Keratinocyte (primary cell): ENCODE measurements at regions not wholly inside any gene's neighbourhood (a gene's known extent, or its start where the extent isn't known, plus 50 kb on each side); places are given as distances from the start of the nearest gene placed in this dataset.

ENCODE experiments used
- DNase-seq: peaks from one replicate; pipeline ENCODE4 v3.0.0-alpha.2; 2011; ENCODE audit warnings: low read depth, missing footprints, low spot score
- FAIRE-seq: peaks from 2 replicates; lab custom pipeline; 2011; peaks lifted over from hg19 to GRCh38; lab: Jason Lieb, UNC
- H2AFZ ChIP-seq: 2 replicates; pipeline ENCODE4 v1.6.0; 2012; ENCODE audit warnings: low read length, control low read depth, inconsistent platforms; ENCODE audit not compliant: control insufficient read depth
- H3K27ac ChIP-seq: 2 replicates; pipeline ENCODE4 v1.5.1; 2011; ENCODE audit warnings: low read length; ENCODE audit not compliant: control insufficient read depth, insufficient read depth
- H3K27me3 ChIP-seq: 3 replicates; pipeline ENCODE4 v1.6.0; 2011; ENCODE audit warnings: low read length; ENCODE audit not compliant: control insufficient read depth, insufficient read depth; ENCODE audit errors: extremely low read depth
- H3K36me3 ChIP-seq, 2 experiments: 2 replicates in 1 of 2; 3 replicates in 1 of 2; pipeline ENCODE4 v1.5.1; 2011; ENCODE audit warnings: low read length in 2 of 2, mild to moderate bottlenecking in 1 of 2; ENCODE audit not compliant: control insufficient read depth in 2 of 2, insufficient read depth in 2 of 2; ENCODE audit errors: extremely low read depth in 1 of 2
- H3K4me1 ChIP-seq: 3 replicates; pipeline ENCODE4 v1.5.1; 2011; ENCODE audit warnings: low read length; ENCODE audit not compliant: control insufficient read depth, insufficient read depth; ENCODE audit errors: extremely low read depth
- H3K4me2 ChIP-seq: 3 replicates; pipeline ENCODE4 v1.6.0; 2011; ENCODE audit warnings: low read depth, low read length; ENCODE audit not compliant: control insufficient read depth, insufficient read depth; ENCODE audit errors: extremely low read depth
- H3K4me3 ChIP-seq, 3 experiments: fragments of 200-600 bp in 1 of 3; sonication (generic) in 1 of 3; 2 replicates in 2 of 3; 3 replicates in 1 of 3; pipeline ENCODE4 v1.5.1; 2011 to 2016; ENCODE audit warnings: low read length in 3 of 3, mild to moderate bottlenecking in 3 of 3, control low read depth in 2 of 3, inconsistent platforms in 1 of 3, low read depth in 1 of 3, mixed read lengths in 1 of 3, mixed run types in 1 of 3, moderate library complexity in 1 of 3; ENCODE audit not compliant: control insufficient read depth in 2 of 3, insufficient read depth in 2 of 3; ENCODE audit errors: extremely low read depth in 1 of 3
- H3K79me2 ChIP-seq: 2 replicates; pipeline ENCODE4 v1.6.0; 2012; ENCODE audit warnings: low read length; ENCODE audit not compliant: control insufficient read depth, insufficient read depth
- H3K9ac ChIP-seq: 3 replicates; pipeline ENCODE4 v1.6.0; 2011; ENCODE audit warnings: low read length; ENCODE audit not compliant: control insufficient read depth, insufficient read depth; ENCODE audit errors: extremely low read depth
- H3K9me1 ChIP-seq: 3 replicates; pipeline ENCODE4 v1.6.0; 2011; ENCODE audit warnings: low read length; ENCODE audit not compliant: control insufficient read depth, insufficient read depth; ENCODE audit errors: extremely low read depth
- H3K9me3 ChIP-seq: 2 replicates; pipeline ENCODE4 v1.5.1; 2012; ENCODE audit warnings: low read depth, low read length; ENCODE audit not compliant: control insufficient read depth
- H4K20me1 ChIP-seq: 3 replicates; pipeline ENCODE4 v1.6.0; 2011; ENCODE audit warnings: low read length; ENCODE audit not compliant: control insufficient read depth, insufficient read depth; ENCODE audit errors: extremely low read depth
- EZH2 ChIP-seq: IDR thresholded peaks from one replicate; pipeline ENCODE4 v1.6.1; 2012; ENCODE audit warnings: inconsistent platforms, mild to moderate bottlenecking, low read length, moderate library complexity
- dilution Hi-C: fragments of 300-500 bp; cut with MboI; formaldehyde crosslinking; loops from one replicate; pipeline ENCODE4 v1.7.0; 2020; ENCODE audit warnings: low sequenced_read_pairs; ENCODE audit not compliant: extremely low pct_ligation_motif_present
- TF ChIP-seq, protein P1 (sequence below), 3 experiments: IDR thresholded peaks in 1 of 3; conservative IDR thresholded peaks in 1 of 3; optimal IDR thresholded peaks in 1 of 3; 2 replicates in 2 of 3; 3 replicates in 1 of 3; pipeline versions ENCODE3 to v1.5.1; 2011; ENCODE audit warnings: low read length in 3 of 3, mild to moderate bottlenecking in 3 of 3, moderate library complexity in 2 of 3, control low read depth in 1 of 3, inconsistent platforms in 1 of 3; ENCODE audit not compliant: insufficient read depth in 2 of 3; ENCODE audit errors: extremely low read depth in 1 of 3

DNA sequence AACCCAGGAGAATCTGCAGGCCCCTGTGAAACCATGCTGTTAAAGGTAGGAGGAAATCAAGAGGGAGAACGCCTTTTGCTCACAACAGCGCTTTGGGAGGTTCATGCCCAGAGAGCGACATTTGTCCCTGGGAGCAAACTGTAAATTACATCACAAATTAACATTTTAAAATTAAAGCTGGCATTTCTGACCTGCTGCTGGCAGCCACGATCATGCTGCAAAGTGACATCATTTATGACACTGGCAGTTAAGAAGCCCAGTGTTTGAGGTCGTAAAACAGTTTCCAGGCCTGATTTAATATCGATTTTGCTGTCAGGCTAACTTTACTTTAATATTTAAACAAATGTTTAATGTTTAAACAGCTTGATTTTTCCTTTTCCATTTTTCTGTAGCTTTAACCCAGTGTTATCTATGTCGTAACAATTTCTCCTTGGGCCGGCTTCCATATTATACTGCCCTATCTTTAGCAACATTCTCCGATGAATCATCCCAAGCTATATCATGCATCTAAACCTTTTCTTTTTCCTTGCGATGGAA is 86.5 kb upstream of the NPVF start:
- H3K9ac ChIP-seq: no peak overlapping the region
- H2AFZ ChIP-seq: no peak overlapping the region
- TF ChIP-seq, protein P1, sequence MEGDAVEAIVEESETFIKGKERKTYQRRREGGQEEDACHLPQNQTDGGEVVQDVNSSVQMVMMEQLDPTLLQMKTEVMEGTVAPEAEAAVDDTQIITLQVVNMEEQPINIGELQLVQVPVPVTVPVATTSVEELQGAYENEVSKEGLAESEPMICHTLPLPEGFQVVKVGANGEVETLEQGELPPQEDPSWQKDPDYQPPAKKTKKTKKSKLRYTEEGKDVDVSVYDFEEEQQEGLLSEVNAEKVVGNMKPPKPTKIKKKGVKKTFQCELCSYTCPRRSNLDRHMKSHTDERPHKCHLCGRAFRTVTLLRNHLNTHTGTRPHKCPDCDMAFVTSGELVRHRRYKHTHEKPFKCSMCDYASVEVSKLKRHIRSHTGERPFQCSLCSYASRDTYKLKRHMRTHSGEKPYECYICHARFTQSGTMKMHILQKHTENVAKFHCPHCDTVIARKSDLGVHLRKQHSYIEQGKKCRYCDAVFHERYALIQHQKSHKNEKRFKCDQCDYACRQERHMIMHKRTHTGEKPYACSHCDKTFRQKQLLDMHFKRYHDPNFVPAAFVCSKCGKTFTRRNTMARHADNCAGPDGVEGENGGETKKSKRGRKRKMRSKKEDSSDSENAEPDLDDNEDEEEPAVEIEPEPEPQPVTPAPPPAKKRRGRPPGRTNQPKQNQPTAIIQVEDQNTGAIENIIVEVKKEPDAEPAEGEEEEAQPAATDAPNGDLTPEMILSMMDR (optimal IDR thresholded peaks at IDR 0.05 in 1 of 3, IDR thresholded peaks at IDR 0.05 in 1 of 3, conservative IDR thresholded peaks at IDR 0.05 in 1 of 3; ENCODE audit: extremely low read depth in 1 of 3, insufficient read depth in 2 of 3, low read length in 3 of 3): no peak
- TF ChIP-seq EZH2: no peak
- H3K9me3 ChIP-seq: no peaks in the 10 kb centered on the region
- FAIRE-seq (no peak), DNase-seq (no peak)
- peaks cover 9% of the 10 kb centered on the region for H3K4me1 ChIP-seq
- dilution Hi-C loops: no loop called here
- no peak overlapping the region for H3K4me2 ChIP-seq
- no peak overlapping the region for H3K4me3 ChIP-seq
- no peaks in the 10 kb centered on the region for H4K20me1 ChIP-seq
- H3K36me3 ChIP-seq: no peaks in the 10 kb centered on the region
- H3K27ac ChIP-seq: no peak overlapping the region
- H3K27me3 ChIP-seq: no peaks in the 10 kb centered on the region
- no peaks in the 10 kb centered on the region for H3K9me1 ChIP-seq
- H3K79me2 ChIP-seq: no peaks in the 10 kb centered on the region

DNA sequence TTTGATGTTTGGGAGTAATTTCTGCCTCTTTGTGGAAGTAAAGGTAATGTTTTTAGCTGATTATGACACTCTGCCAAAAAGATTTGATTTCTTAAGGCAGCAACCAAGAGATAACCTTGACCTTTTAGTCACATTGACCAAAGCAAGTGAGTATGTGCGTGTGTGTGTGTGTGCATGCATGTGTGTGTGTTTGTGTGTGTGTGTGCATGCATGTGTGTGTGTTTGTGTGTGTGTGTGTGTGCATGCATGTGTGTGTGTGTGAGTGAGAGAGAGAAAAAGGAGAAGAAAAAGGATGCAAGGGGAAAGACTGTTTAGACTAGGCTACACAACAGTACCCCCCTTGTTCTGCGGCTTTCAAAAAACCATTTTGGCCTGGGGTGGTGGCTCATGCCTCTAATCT is 88.1 kb upstream of the NPVF start:
- FAIRE-seq (no peak), DNase-seq (no peak)
- Histone ChIP-seq H3K4me3 (no peak overlapping the region), H3K79me2 (no peaks in the 10 kb centered on the region), H3K9me3 (no peaks in the 10 kb centered on the region), H2AFZ (no peak overlapping the region), H3K9me1 (no peaks in the 10 kb centered on the region), H3K27ac (no peak overlapping the region), H3K27me3 (no peaks in the 10 kb centered on the region), H3K36me3 (no peaks in the 10 kb centered on the region), H4K20me1 (no peaks in the 10 kb centered on the region), H3K4me1 (peaks cover 3% of the 10 kb centered on the region), H3K9ac (no peak overlapping the region), H3K4me2 (no peak overlapping the region)
- TF ChIP-seq, protein P1 (optimal IDR thresholded peaks at IDR 0.05 in 1 of 3, IDR thresholded peaks at IDR 0.05 in 1 of 3, conservative IDR thresholded peaks at IDR 0.05 in 1 of 3; ENCODE audit: extremely low read depth in 1 of 3, insufficient read depth in 2 of 3, low read length in 3 of 3): no peak
- no peak for TF ChIP-seq EZH2
- dilution Hi-C loops: no loop called here
